ENCODE measurements at regions not wholly inside any gene's neighbourhood (a gene's known extent, or its start where the extent isn't known, plus 50 kb on each side); places are given as distances from the start of the nearest gene placed in this dataset.
A peak's percentile ranks its signal among the peaks of the same experiment; 100 is the strongest.
"Not testable (repeated sequence)": the region's sequence is repeated elsewhere in the genome, so short reads cannot be mapped to it uniquely, and the experiment has no call there.

DNA sequence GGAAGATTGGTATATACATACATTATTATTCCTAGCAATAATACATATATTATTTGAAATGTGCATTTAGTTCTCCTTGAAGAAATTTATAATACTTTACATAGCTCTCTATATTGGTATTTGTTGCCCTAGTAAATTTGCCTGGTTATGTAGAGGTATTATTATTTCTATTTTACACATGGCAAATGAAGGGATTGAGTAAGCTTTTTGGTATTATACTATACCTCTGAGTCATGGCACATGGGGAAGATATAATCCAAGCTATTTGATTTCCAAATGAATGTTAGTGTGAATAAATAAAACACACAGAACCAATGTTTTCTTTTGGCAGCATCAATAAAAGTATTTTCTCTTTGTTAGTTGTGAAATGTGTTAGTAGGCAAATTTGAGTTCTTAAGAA is 409.6 kb upstream of the SLC35B3 start:
- TF ChIP-seq, protein P1, sequence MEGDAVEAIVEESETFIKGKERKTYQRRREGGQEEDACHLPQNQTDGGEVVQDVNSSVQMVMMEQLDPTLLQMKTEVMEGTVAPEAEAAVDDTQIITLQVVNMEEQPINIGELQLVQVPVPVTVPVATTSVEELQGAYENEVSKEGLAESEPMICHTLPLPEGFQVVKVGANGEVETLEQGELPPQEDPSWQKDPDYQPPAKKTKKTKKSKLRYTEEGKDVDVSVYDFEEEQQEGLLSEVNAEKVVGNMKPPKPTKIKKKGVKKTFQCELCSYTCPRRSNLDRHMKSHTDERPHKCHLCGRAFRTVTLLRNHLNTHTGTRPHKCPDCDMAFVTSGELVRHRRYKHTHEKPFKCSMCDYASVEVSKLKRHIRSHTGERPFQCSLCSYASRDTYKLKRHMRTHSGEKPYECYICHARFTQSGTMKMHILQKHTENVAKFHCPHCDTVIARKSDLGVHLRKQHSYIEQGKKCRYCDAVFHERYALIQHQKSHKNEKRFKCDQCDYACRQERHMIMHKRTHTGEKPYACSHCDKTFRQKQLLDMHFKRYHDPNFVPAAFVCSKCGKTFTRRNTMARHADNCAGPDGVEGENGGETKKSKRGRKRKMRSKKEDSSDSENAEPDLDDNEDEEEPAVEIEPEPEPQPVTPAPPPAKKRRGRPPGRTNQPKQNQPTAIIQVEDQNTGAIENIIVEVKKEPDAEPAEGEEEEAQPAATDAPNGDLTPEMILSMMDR (IDR thresholded peaks at IDR 0.05; ENCODE audit: control extremely low read depth, extremely low read depth), result no peak
- DNase-seq (no peak), ATAC-seq (ENCODE audit: insufficient read depth, low FRiP score) (no peak)
- no peak overlapping the region for H3K9ac ChIP-seq (ENCODE audit: insufficient read depth in 1 of 2, low read length in 2 of 2)
- no peaks in the 10 kb centered on the region for H3K27me3 ChIP-seq (ENCODE audit: control insufficient read depth in 3 of 3, insufficient read depth in 3 of 3, low read length in 2 of 3)
- peaks cover 0 to 3% (median 0%) of the 10 kb centered on the region in 4 donors for H3K9me3 ChIP-seq (ENCODE audit: control insufficient read depth in 4 of 4, insufficient read depth in 3 of 4, low read length in 3 of 4)
- H3K27ac ChIP-seq (ENCODE audit: low read depth in 1 of 2, low read length in 1 of 2), result no peak overlapping the region
- no peaks in the 10 kb centered on the region for H3K4me1 ChIP-seq (ENCODE audit: control insufficient read depth in 5 of 5, insufficient read depth in 5 of 5, low read length in 5 of 5)
- H3K4me3 ChIP-seq, result no peak overlapping the region
- H3K36me3 ChIP-seq (ENCODE audit: control insufficient read depth in 4 of 4, insufficient read depth in 4 of 4, low read length in 4 of 4), result no peaks in the 10 kb centered on the region

DNA sequence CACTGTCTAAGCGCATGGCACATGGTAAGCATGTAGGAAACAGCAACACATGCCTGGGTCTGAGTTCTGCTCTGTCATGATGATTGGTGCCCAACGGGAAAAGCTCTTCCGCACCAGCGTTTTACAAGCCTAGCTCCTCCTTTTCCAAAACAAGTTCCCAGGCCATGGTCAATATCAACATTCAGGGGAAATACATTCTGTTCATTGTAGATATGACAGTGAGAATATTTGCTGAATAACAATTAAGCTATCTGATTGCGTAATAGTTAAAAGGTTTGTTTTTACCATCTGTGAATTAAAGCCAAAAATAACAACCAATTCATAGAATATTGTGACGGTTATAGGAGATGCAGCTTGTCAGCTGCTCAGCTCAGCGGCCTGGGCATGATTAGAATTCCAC is 404.3 kb upstream of the SLC35B3 start:
- 73 to 84% methylated on average over 7 of the region's 7 CpGs for WGBS, 2 donors
- no peaks in the 10 kb centered on the region for H3K27me3 ChIP-seq (ENCODE audit: control insufficient read depth in 3 of 3, insufficient read depth in 3 of 3, low read length in 2 of 3)
- H3K9me3 ChIP-seq (ENCODE audit: control insufficient read depth in 4 of 4, insufficient read depth in 3 of 4, low read length in 3 of 4), result peaks cover 0 to 3% (median under 1%) of the 10 kb centered on the region in 4 donors
- no peak overlapping the region for H3K4me3 ChIP-seq
- no peaks in the 10 kb centered on the region for H3K4me1 ChIP-seq (ENCODE audit: control insufficient read depth in 5 of 5, insufficient read depth in 5 of 5, low read length in 5 of 5)
- H3K9ac ChIP-seq (ENCODE audit: insufficient read depth in 1 of 2, low read length in 2 of 2), result no peak overlapping the region
- peak in 1 of 3 donors; percentile 7 for DNase-seq
- no peaks in the 10 kb centered on the region for H3K36me3 ChIP-seq (ENCODE audit: control insufficient read depth in 4 of 4, insufficient read depth in 4 of 4, low read length in 4 of 4)
- TF ChIP-seq, protein P1 (IDR thresholded peaks at IDR 0.05; ENCODE audit: control extremely low read depth, extremely low read depth), result no peak
- no peak overlapping the region for H3K27ac ChIP-seq (ENCODE audit: low read depth in 1 of 2, low read length in 1 of 2)
- no peak for ATAC-seq (ENCODE audit: insufficient read depth, low FRiP score)

GRCh38 chr6:8837343-8837742 is 402.0 kb upstream of the SLC35B3 start:
- no peaks in the 10 kb centered on the region for H3K4me1 ChIP-seq (ENCODE audit: control insufficient read depth in 5 of 5, insufficient read depth in 5 of 5, low read length in 5 of 5)
- no peaks in the 10 kb centered on the region for H3K27me3 ChIP-seq (ENCODE audit: control insufficient read depth in 3 of 3, insufficient read depth in 3 of 3, low read length in 2 of 3)
- no peak overlapping the region for H3K4me3 ChIP-seq
- DNase-seq, result no peak
- H3K9ac ChIP-seq (ENCODE audit: insufficient read depth in 1 of 2, low read length in 2 of 2), result no peak overlapping the region
- no peak for ATAC-seq (ENCODE audit: insufficient read depth, low FRiP score)
- no peak overlapping the region for H3K27ac ChIP-seq (ENCODE audit: low read depth in 1 of 2, low read length in 1 of 2)
- H3K36me3 ChIP-seq (ENCODE audit: control insufficient read depth in 4 of 4, insufficient read depth in 4 of 4, low read length in 4 of 4), result no peaks in the 10 kb centered on the region
- 71 to 82% methylated on average over 2 of the region's 2 CpGs for WGBS, 2 donors
- peaks cover 0 to 1% (median 0%) of the 10 kb centered on the region in 4 donors for H3K9me3 ChIP-seq (ENCODE audit: control insufficient read depth in 4 of 4, insufficient read depth in 3 of 4, low read length in 3 of 4)
- TF ChIP-seq, protein P1 (IDR thresholded peaks at IDR 0.05; ENCODE audit: control extremely low read depth, extremely low read depth), result no peak

DNA sequence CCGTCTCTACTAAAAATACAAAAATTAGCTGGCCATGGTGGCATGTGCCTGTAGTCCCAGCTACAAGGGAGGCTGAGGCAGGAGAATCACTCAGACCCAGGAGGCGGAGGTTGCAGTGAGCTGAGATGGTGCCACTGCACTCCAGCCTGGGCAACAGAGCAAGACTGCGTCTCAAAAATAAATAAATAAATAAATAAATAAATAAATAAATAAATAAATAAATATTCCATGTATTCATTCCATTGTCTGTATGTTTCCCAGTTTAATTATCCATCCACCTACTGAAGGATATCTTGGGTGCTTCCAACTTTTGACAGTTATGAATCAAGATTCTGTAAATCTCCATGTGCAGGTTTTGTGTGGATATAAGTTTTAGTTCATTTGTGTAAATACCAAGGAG is 397.4 kb upstream of the SLC35B3 start:
- 95 to 97% methylated on average over 3 of the region's 3 CpGs for WGBS, 2 donors
- not testable (repeated sequence) for H3K4me1 ChIP-seq (ENCODE audit: control insufficient read depth in 5 of 5, insufficient read depth in 5 of 5, low read length in 5 of 5); H3K4me3 ChIP-seq; H3K27ac ChIP-seq (ENCODE audit: low read depth in 1 of 2, low read length in 1 of 2); H3K9me3 ChIP-seq (ENCODE audit: control insufficient read depth in 4 of 4, insufficient read depth in 3 of 4, low read length in 3 of 4); DNase-seq; H3K36me3 ChIP-seq (ENCODE audit: control insufficient read depth in 4 of 4, insufficient read depth in 4 of 4, low read length in 4 of 4); H3K9ac ChIP-seq (ENCODE audit: insufficient read depth in 1 of 2, low read length in 2 of 2); ATAC-seq (ENCODE audit: insufficient read depth, low FRiP score); H3K27me3 ChIP-seq (ENCODE audit: control insufficient read depth in 3 of 3, insufficient read depth in 3 of 3, low read length in 2 of 3)
